ENCODE measurements at regions not wholly inside any gene's neighbourhood (a gene's known extent, or its start where the extent isn't known, plus 50 kb on each side); places are given as distances from the start of the nearest gene placed in this dataset.

GRCh38 chr13:85473144-85473543 lies 326.1 kb downstream of the SLITRK6 start:
- no peak for DNase-seq (ENCODE audit: low read depth in 3 of 3)

- no peak for DNase-seq (ENCODE audit: low read depth in 3 of 3)
Observed at GRCh38 chr13:85469320-85469719, 329.9 kb downstream of the SLITRK6 start.

- no peak for DNase-seq (ENCODE audit: low read depth in 3 of 3)
Observed at GRCh38 chr13:85462792-85463425, 336.3 kb downstream of the SLITRK6 start.

- no peak for DNase-seq (ENCODE audit: low read depth in 3 of 3)
Observed at GRCh38 chr13:85461621-85462020, 337.6 kb downstream of the SLITRK6 start.

- no peak for DNase-seq (ENCODE audit: low read depth in 3 of 3)
Observed at GRCh38 chr13:85445534-85445933, 353.7 kb downstream of the SLITRK6 start.

GRCh38 chr13:85441975-85442374 lies 357.2 kb downstream of the SLITRK6 start:
- DNase-seq (ENCODE audit: low read depth in 3 of 3): no peak

GRCh38 chr13:85441364-85441763 lies 357.9 kb downstream of the SLITRK6 start:
- DNase-seq (ENCODE audit: low read depth in 3 of 3): no peak

- DNase-seq (ENCODE audit: low read depth in 3 of 3): no peak
Observed at GRCh38 chr13:85436029-85436428, 363.2 kb downstream of the SLITRK6 start.

GRCh38 chr13:85434927-85435326 lies 364.3 kb downstream of the SLITRK6 start:
- DNase-seq (ENCODE audit: low read depth in 3 of 3): no peak

- DNase-seq (ENCODE audit: low read depth in 3 of 3): no peak
Observed at GRCh38 chr13:85432881-85433280, 366.3 kb downstream of the SLITRK6 start.

- no peak for DNase-seq (ENCODE audit: low read depth in 3 of 3)
Observed at GRCh38 chr13:85431720-85432119, 367.5 kb downstream of the SLITRK6 start.

GRCh38 chr13:85430216-85430794 lies 368.9 kb downstream of the SLITRK6 start:
- no peak for DNase-seq (ENCODE audit: low read depth in 3 of 3)

- no peak for DNase-seq (ENCODE audit: low read depth in 3 of 3)
Observed at GRCh38 chr13:85427416-85427815, 371.8 kb downstream of the SLITRK6 start.

- DNase-seq (ENCODE audit: low read depth in 3 of 3): no peak
Observed at GRCh38 chr13:85420136-85420535, 379.1 kb downstream of the SLITRK6 start.

GRCh38 chr13:85419611-85420010 lies 379.6 kb downstream of the SLITRK6 start:
- no peak for DNase-seq (ENCODE audit: low read depth in 3 of 3)

- DNase-seq (ENCODE audit: low read depth in 3 of 3): no peak
Observed at GRCh38 chr13:85417807-85418206, 381.4 kb downstream of the SLITRK6 start.

- no peak for DNase-seq (ENCODE audit: low read depth in 3 of 3)
Observed at GRCh38 chr13:85413664-85414063, 385.6 kb downstream of the SLITRK6 start.

GRCh38 chr13:85412448-85412847 lies 386.8 kb downstream of the SLITRK6 start:
- DNase-seq (ENCODE audit: low read depth in 3 of 3): no peak

- no peak for DNase-seq (ENCODE audit: low read depth in 3 of 3)
Observed at GRCh38 chr13:85411591-85411990, 387.6 kb downstream of the SLITRK6 start.

- no peak for DNase-seq (ENCODE audit: low read depth in 3 of 3)
Observed at GRCh38 chr13:85408415-85408814, 390.8 kb downstream of the SLITRK6 start.

GRCh38 chr13:85406269-85406975 lies 392.8 kb downstream of the SLITRK6 start:
- no peak for DNase-seq (ENCODE audit: low read depth in 3 of 3)

GRCh38 chr13:85405316-85405897 lies 393.8 kb downstream of the SLITRK6 start:
- no peak for DNase-seq (ENCODE audit: low read depth in 3 of 3)

- no peak for DNase-seq (ENCODE audit: low read depth in 3 of 3)
Observed at GRCh38 chr13:85386424-85386823, 412.8 kb downstream of the SLITRK6 start.
